ENCODE measurements at regions not wholly inside any gene's neighbourhood (a gene's known extent, or its start where the extent isn't known, plus 50 kb on each side); places are given as distances from the start of the nearest gene placed in this dataset.

DNA sequence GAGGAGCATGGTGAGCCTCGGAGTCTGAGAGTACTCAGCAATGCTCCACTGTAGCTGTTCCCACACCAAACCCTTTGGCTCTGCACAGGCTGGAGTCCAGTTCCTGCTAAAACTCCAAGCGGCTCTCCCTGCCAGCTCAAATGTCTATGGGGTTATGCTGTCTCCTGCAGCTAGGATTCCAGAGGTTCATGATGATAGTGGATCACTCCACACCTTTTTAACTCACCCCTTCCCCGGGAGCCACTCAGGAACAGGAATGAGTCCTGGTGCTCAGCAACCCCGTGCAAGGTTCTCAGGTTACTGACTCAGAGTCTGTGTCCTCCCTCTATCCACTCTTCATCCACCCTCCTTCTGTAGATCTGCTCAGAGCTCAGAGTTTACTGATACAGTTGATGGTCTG, 410.0 kb downstream of the CDH19 start:
- Histone ChIP-seq H2BK120ac (ENCODE audit: low read depth, low read length) (no peak overlapping the region), H2BK15ac (ENCODE audit: low read length) (peak overlapping the region; percentile 4), H2AFZ (ENCODE audit: low read length) (peak overlapping the region; percentile 40), H3K4ac (ENCODE audit: low read length) (no peak overlapping the region), H2AK5ac (ENCODE audit: low read depth, low read length) (no peak overlapping the region), H3K27ac (replicated peaks; ENCODE audit: low read length) (no peak overlapping the region), H3K4me3 (ENCODE audit: low read length in 2 of 2) (no peak overlapping the region), H3K36me3 (replicated peaks in 1 of 2; ENCODE audit: control insufficient read depth in 2 of 2, insufficient read depth in 2 of 2, low read length in 2 of 2) (no peaks in the 10 kb centered on the region), H3K4me2 (ENCODE audit: insufficient read depth, low read length, poor library complexity, severe bottlenecking) (no peak overlapping the region), H3K9me3 (replicated peaks in 1 of 2; ENCODE audit: control insufficient read depth in 2 of 2, insufficient read depth in 1 of 2, low read depth in 1 of 2, low read length in 2 of 2) (no peaks in the 10 kb centered on the region), H3K4me1 (ENCODE audit: control insufficient read depth in 2 of 2, insufficient read depth in 1 of 2, low read depth in 1 of 2, low read length in 2 of 2) (no peaks in the 10 kb centered on the region), H3K27me3 (ENCODE audit: control insufficient read depth in 3 of 3, insufficient read depth in 3 of 3, low read depth in 1 of 3, low read length in 3 of 3) (no peaks in the 10 kb centered on the region), H4K8ac (ENCODE audit: low read depth, low read length) (no peak overlapping the region), H2BK12ac (ENCODE audit: low read length) (no peak overlapping the region), H2BK5ac (ENCODE audit: low read length) (no peak overlapping the region), H3K23ac (ENCODE audit: low read depth, low read length, poor library complexity) (no peak overlapping the region), H4K91ac (ENCODE audit: low read depth, low read length, poor library complexity) (no peak overlapping the region), H3K14ac (ENCODE audit: low read length) (no peak overlapping the region), H3K79me1 (ENCODE audit: low read depth, low read length) (no peaks in the 10 kb centered on the region), H3K9ac (ENCODE audit: low read depth, low read length, poor library complexity) (no peak overlapping the region), H3K18ac (ENCODE audit: low read length) (no peak overlapping the region)
- WGBS, 2 donors (ENCODE audit: extremely low coverage in 2 of 2, insufficient read length in 2 of 2, insufficient replicate concordance in 1 of 2), result no CpG with 5 or more reads among the region's 4 CpGs
- DNase-seq (ENCODE audit: low spot score), result no peak

DNA sequence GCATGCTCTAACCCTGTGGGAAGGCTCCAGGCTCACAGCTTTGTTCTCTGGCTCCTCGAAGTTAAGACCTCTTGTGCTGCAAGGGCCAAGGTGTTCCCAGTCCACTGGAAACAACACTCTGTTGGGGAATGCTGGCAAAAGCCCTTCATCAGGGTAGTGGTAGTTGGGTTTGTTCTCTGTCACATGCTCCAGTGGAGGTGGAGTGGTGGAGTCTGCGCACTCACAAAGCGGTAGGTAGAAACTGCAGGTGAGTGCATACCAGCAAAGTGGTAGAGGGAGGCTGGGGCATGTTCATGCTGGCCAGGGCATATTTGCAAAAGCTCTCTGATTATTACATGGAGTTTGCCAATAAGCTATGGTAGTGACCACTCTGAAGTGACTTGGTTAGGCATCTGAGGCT, 410.5 kb downstream of the CDH19 start:
- Histone ChIP-seq H3K4me3 (ENCODE audit: low read length in 2 of 2) (no peak overlapping the region), H3K18ac (ENCODE audit: low read length) (no peak overlapping the region), H3K4me2 (ENCODE audit: insufficient read depth, low read length, poor library complexity, severe bottlenecking) (no peak overlapping the region), H4K8ac (ENCODE audit: low read depth, low read length) (no peak overlapping the region), H2BK12ac (ENCODE audit: low read length) (no peak overlapping the region), H3K14ac (ENCODE audit: low read length) (no peak overlapping the region), H3K79me1 (ENCODE audit: low read depth, low read length) (no peaks in the 10 kb centered on the region), H3K23ac (ENCODE audit: low read depth, low read length, poor library complexity) (no peak overlapping the region), H4K91ac (ENCODE audit: low read depth, low read length, poor library complexity) (no peak overlapping the region), H2BK120ac (ENCODE audit: low read depth, low read length) (no peak overlapping the region), H3K27ac (replicated peaks; ENCODE audit: low read length) (no peak overlapping the region), H3K9me3 (replicated peaks in 1 of 2; ENCODE audit: control insufficient read depth in 2 of 2, insufficient read depth in 1 of 2, low read depth in 1 of 2, low read length in 2 of 2) (no peaks in the 10 kb centered on the region), H3K36me3 (replicated peaks in 1 of 2; ENCODE audit: control insufficient read depth in 2 of 2, insufficient read depth in 2 of 2, low read length in 2 of 2) (no peaks in the 10 kb centered on the region), H2BK15ac (ENCODE audit: low read length) (peak overlapping the region; percentile 4), H2BK5ac (ENCODE audit: low read length) (no peak overlapping the region), H2AK5ac (ENCODE audit: low read depth, low read length) (no peak overlapping the region), H3K4me1 (ENCODE audit: control insufficient read depth in 2 of 2, insufficient read depth in 1 of 2, low read depth in 1 of 2, low read length in 2 of 2) (no peaks in the 10 kb centered on the region), H3K9ac (ENCODE audit: low read depth, low read length, poor library complexity) (no peak overlapping the region), H3K27me3 (ENCODE audit: control insufficient read depth in 3 of 3, insufficient read depth in 3 of 3, low read depth in 1 of 3, low read length in 3 of 3) (no peaks in the 10 kb centered on the region), H3K4ac (ENCODE audit: low read length) (no peak overlapping the region), H2AFZ (ENCODE audit: low read length) (peak overlapping the region; percentile 40)
- no CpG with 5 or more reads among the region's 3 CpGs for WGBS, 2 donors (ENCODE audit: extremely low coverage in 2 of 2, insufficient read length in 2 of 2, insufficient replicate concordance in 1 of 2)
- no peak for DNase-seq (ENCODE audit: low spot score)

DNA sequence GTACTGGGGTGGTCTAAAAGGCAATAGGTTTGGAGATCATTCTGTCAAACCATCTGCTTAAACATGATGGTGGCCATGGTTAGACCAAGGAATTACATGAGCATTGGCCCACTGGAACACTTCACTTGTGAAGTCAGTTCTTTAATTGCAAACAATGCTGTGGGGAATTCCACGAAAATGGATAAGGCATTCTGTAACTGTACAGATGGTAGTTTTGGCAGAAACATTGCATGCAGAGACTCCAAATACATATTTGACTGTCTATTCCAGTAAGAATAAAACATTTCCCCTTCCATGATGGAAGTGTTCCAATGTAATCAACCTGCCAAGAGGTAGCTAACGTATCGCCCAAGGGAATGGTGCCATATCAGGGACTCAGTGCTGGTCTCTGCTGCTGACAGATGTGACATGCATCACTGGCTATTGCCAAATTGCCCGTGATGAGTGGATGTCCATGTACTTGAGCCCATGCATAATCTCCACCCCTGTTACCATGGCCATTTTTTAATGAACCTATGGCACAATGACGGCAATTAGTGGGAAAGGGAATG, 417.9 kb downstream of the CDH7 start:
- Histone ChIP-seq H2AFZ (ENCODE audit: low read length) (no peak overlapping the region), H3K4me2 (ENCODE audit: insufficient read depth, low read length, poor library complexity, severe bottlenecking) (no peak overlapping the region), H3K4me1 (ENCODE audit: control insufficient read depth in 2 of 2, insufficient read depth in 1 of 2, low read depth in 1 of 2, low read length in 2 of 2) (no peaks in the 10 kb centered on the region), H3K36me3 (replicated peaks in 1 of 2; ENCODE audit: control insufficient read depth in 2 of 2, insufficient read depth in 2 of 2, low read length in 2 of 2) (no peaks in the 10 kb centered on the region), H2BK120ac (ENCODE audit: low read depth, low read length) (no peak overlapping the region), H2BK5ac (ENCODE audit: low read length) (no peak overlapping the region), H4K8ac (ENCODE audit: low read depth, low read length) (no peak overlapping the region), H2AK5ac (ENCODE audit: low read depth, low read length) (no peak overlapping the region), H3K27me3 (ENCODE audit: control insufficient read depth in 3 of 3, insufficient read depth in 3 of 3, low read depth in 1 of 3, low read length in 3 of 3) (no peaks in the 10 kb centered on the region), H2BK12ac (ENCODE audit: low read length) (no peak overlapping the region), H3K9ac (ENCODE audit: low read depth, low read length, poor library complexity) (no peak overlapping the region), H3K14ac (ENCODE audit: low read length) (no peak overlapping the region), H3K18ac (ENCODE audit: low read length) (no peak overlapping the region), H3K79me1 (ENCODE audit: low read depth, low read length) (no peaks in the 10 kb centered on the region), H2BK15ac (ENCODE audit: low read length) (no peak overlapping the region), H3K4me3 (ENCODE audit: low read length in 2 of 2) (no peak overlapping the region), H3K4ac (ENCODE audit: low read length) (no peak overlapping the region), H3K27ac (replicated peaks; ENCODE audit: low read length) (no peak overlapping the region), H3K9me3 (replicated peaks in 1 of 2; ENCODE audit: control insufficient read depth in 2 of 2, insufficient read depth in 1 of 2, low read depth in 1 of 2, low read length in 2 of 2) (peaks cover 0 to 2% of the 10 kb centered on the region in 2 donors), H4K91ac (ENCODE audit: low read depth, low read length, poor library complexity) (no peak overlapping the region), H3K23ac (ENCODE audit: low read depth, low read length, poor library complexity) (no peak overlapping the region)
- no CpG with 5 or more reads among the region's 5 CpGs for WGBS, 2 donors (ENCODE audit: extremely low coverage in 2 of 2, insufficient read length in 2 of 2, insufficient replicate concordance in 1 of 2)
- DNase-seq (ENCODE audit: low spot score), result no peak

DNA sequence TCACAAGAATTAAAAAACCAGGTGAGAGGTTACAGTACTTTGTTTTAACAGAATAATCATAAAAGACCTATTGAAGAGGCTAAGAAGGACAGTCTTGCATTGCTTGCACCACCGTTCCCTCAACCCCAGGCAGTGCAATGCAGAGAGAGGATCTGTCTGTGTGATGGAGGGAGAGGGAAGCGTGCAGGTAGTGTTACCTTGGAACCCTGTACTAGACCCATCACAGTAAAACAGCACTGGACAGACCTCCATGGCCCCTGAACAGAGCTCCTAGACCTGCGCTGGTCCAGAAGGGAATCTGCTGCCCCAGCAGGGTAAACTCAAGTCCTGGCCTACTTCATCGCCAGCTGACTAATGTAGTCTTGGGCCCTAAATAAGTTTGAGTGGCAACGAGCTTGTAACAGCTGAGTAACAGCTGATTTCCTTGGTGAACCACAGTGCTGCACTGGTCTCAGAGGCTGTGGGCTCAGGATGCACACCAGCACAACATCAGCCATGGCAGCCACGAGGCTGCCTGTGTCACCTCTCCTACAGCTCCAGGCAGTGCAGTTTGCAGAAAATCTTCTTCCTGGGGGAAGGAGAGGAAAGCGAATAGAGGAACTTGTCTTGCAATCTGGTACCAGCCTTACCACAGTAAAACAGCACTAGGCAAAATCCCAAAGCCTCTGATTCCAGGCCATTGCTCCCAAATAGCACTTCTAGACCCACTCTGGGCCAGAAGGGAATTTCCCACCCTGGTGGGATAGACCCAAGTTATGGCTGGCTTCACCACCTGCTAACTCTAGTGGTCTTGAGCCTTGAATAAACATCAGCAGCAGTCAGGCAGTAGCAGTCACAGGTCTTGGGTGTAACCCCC, 417.2 kb downstream of the CDH7 start:
- H4K91ac ChIP-seq (ENCODE audit: low read depth, low read length, poor library complexity), result no peak overlapping the region
- no peaks in the 10 kb centered on the region for H3K27me3 ChIP-seq (ENCODE audit: control insufficient read depth in 3 of 3, insufficient read depth in 3 of 3, low read depth in 1 of 3, low read length in 3 of 3)
- H3K27ac ChIP-seq (replicated peaks; ENCODE audit: low read length), result no peak overlapping the region
- H3K4me2 ChIP-seq (ENCODE audit: insufficient read depth, low read length, poor library complexity, severe bottlenecking), result no peak overlapping the region
- H3K4ac ChIP-seq (ENCODE audit: low read length), result no peak overlapping the region
- H2AFZ ChIP-seq (ENCODE audit: low read length), result peak overlapping the region; percentile 49
- no peak overlapping the region for H2BK15ac ChIP-seq (ENCODE audit: low read length)
- peaks cover 0 to 2% of the 10 kb centered on the region in 2 donors for H3K9me3 ChIP-seq (replicated peaks in 1 of 2; ENCODE audit: control insufficient read depth in 2 of 2, insufficient read depth in 1 of 2, low read depth in 1 of 2, low read length in 2 of 2)
- H2AK5ac ChIP-seq (ENCODE audit: low read depth, low read length), result no peak overlapping the region
- WGBS, 2 donors (ENCODE audit: extremely low coverage in 2 of 2, insufficient read length in 2 of 2, insufficient replicate concordance in 1 of 2), result no CpG with 5 or more reads among the region's 7 CpGs
- no peak for DNase-seq (ENCODE audit: low spot score)
- H3K9ac ChIP-seq (ENCODE audit: low read depth, low read length, poor library complexity), result no peak overlapping the region
- no peak overlapping the region for H3K23ac ChIP-seq (ENCODE audit: low read depth, low read length, poor library complexity)
- H3K4me3 ChIP-seq (ENCODE audit: low read length in 2 of 2), result no peak overlapping the region
- H3K18ac ChIP-seq (ENCODE audit: low read length), result peak overlapping the region; percentile 2
- H2BK120ac ChIP-seq (ENCODE audit: low read depth, low read length), result no peak overlapping the region
- no peak overlapping the region for H4K8ac ChIP-seq (ENCODE audit: low read depth, low read length)
- H3K4me1 ChIP-seq (ENCODE audit: control insufficient read depth in 2 of 2, insufficient read depth in 1 of 2, low read depth in 1 of 2, low read length in 2 of 2), result no peaks in the 10 kb centered on the region
- H2BK12ac ChIP-seq (ENCODE audit: low read length), result no peak overlapping the region
- no peak overlapping the region for H2BK5ac ChIP-seq (ENCODE audit: low read length)
- H3K36me3 ChIP-seq (replicated peaks in 1 of 2; ENCODE audit: control insufficient read depth in 2 of 2, insufficient read depth in 2 of 2, low read length in 2 of 2), result no peaks in the 10 kb centered on the region
- H3K79me1 ChIP-seq (ENCODE audit: low read depth, low read length), result no peaks in the 10 kb centered on the region
- H3K14ac ChIP-seq (ENCODE audit: low read length), result no peak overlapping the region

All from neuronal stem cell (in vitro differentiated cells).